Endothelial cell of umbilical vein (primary cell): ENCODE measurements at regions not wholly inside any gene's neighbourhood (a gene's known extent, or its start where the extent isn't known, plus 50 kb on each side); places are given as distances from the start of the nearest gene placed in this dataset.

Experiments used
- EZH2 ChIP-seq: IDR thresholded peaks from 2 replicates; pipeline ENCODE4 v1.6.1; 2012; ENCODE audit warnings: borderline replicate concordance, low read depth, mild to moderate bottlenecking, moderate library complexity, low read length, inconsistent platforms; ENCODE audit not compliant: severe bottlenecking
- POLR2A ChIP-seq: IDR thresholded peaks from 2 replicates; pipeline ENCODE4 v1.6.1; 2012; ENCODE audit warnings: low read depth, mild to moderate bottlenecking, control low read depth, low read length
- TF ChIP-seq, protein P1 (sequence below), 2 donors: IDR thresholded peaks; 1 replicate in 1 of 2; 2 replicates in 1 of 2; pipeline ENCODE4 v1.5.1; 2011; ENCODE audit warnings: low read length in 2 of 2, mild to moderate bottlenecking in 2 of 2, moderate library complexity in 2 of 2, control low read depth in 1 of 2, inconsistent platforms in 1 of 2, low read depth in 1 of 2; ENCODE audit not compliant: insufficient read depth in 1 of 2; ENCODE audit errors: extremely low read depth in 1 of 2
- TF ChIP-seq, protein P2 (sequence below): IDR thresholded peaks from 2 replicates; pipeline ENCODE4 v1.6.1; 2011; ENCODE audit not compliant: insufficient read depth, insufficient read length

DNA sequence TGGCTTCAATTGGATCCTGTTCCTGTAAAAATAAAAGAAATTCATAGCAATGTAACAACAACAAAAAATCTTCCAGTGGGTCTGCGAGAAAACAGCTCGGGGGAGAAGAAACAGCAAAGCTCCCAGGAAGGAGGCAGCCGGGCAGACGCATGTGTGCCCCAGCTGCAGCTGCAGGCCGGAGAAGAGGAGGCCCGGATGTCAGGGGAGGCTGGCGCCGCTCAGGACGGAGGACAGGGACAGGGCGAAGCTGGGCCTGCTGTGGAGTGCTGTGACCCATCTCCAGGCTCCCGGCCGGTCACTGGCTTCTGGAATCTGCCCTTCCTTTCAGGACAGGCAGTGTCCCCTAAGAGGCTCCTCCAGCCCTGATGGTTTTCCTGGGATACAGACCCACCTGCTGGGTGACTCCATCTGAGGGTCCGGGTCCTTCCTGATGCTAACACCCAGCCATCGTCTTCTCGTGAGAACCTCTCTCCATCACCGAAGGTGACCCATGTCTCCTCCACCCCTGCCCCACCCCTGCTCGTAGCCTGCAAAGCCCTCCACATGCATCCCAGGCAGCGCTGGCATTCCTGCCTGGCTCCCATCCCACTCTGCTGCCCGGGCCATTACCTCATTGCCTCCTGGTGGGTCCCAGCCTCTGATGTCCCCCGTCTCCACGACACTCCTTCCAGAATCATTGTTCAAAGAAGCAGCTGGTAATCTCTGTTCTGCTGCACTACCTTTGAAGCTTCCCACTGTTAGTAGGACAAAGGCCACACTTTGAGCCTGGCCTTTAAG, 145.4 kb upstream of the TWIST2 start:
- TF ChIP-seq, protein P1, sequence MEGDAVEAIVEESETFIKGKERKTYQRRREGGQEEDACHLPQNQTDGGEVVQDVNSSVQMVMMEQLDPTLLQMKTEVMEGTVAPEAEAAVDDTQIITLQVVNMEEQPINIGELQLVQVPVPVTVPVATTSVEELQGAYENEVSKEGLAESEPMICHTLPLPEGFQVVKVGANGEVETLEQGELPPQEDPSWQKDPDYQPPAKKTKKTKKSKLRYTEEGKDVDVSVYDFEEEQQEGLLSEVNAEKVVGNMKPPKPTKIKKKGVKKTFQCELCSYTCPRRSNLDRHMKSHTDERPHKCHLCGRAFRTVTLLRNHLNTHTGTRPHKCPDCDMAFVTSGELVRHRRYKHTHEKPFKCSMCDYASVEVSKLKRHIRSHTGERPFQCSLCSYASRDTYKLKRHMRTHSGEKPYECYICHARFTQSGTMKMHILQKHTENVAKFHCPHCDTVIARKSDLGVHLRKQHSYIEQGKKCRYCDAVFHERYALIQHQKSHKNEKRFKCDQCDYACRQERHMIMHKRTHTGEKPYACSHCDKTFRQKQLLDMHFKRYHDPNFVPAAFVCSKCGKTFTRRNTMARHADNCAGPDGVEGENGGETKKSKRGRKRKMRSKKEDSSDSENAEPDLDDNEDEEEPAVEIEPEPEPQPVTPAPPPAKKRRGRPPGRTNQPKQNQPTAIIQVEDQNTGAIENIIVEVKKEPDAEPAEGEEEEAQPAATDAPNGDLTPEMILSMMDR (IDR thresholded peaks at IDR 0.05; ENCODE audit: extremely low read depth in 1 of 2, insufficient read depth in 1 of 2, low read depth in 1 of 2, low read length in 2 of 2) = no peak
- no peak for TF ChIP-seq EZH2
- TF ChIP-seq POLR2A = no peak
- TF ChIP-seq, protein P2, sequence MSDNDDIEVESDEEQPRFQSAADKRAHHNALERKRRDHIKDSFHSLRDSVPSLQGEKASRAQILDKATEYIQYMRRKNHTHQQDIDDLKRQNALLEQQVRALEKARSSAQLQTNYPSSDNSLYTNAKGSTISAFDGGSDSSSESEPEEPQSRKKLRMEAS = no peak
